Rectal smooth muscle tissue (tissue), 1 donor: ENCODE measurements at regions not wholly inside any gene's neighbourhood (a gene's known extent, or its start where the extent isn't known, plus 50 kb on each side); places are given as distances from the start of the nearest gene placed in this dataset.

ENCODE experiments used
- H3K27ac ChIP-seq: one replicate; pipeline ENCODE4 v1.7.0; 2013; ENCODE audit warnings: low read depth, low read length, inconsistent platforms
- H3K27me3 ChIP-seq: one replicate; pipeline ENCODE4 v1.7.0; 2013; ENCODE audit warnings: low read length; ENCODE audit not compliant: control insufficient read depth, insufficient read depth
- H3K36me3 ChIP-seq: one replicate; pipeline ENCODE4 v1.7.0; 2013; ENCODE audit warnings: low read length; ENCODE audit not compliant: control insufficient read depth, insufficient read depth
- H3K4me1 ChIP-seq: one replicate; pipeline ENCODE4 v1.7.0; 2013; ENCODE audit warnings: low read length; ENCODE audit not compliant: control insufficient read depth, insufficient read depth
- H3K4me3 ChIP-seq: one replicate; pipeline ENCODE4 v1.7.0; 2013; ENCODE audit warnings: low read length
- H3K9ac ChIP-seq: one replicate; pipeline ENCODE4 v1.7.0; 2013; ENCODE audit warnings: low read length

GRCh38 chr12:116347265-116347664 is 69.8 kb upstream of the MED13L start:
- peaks cover 4% of the 10 kb centered on the region for H3K4me1 ChIP-seq
- no peak overlapping the region for H3K27ac ChIP-seq
- H3K27me3 ChIP-seq: no peaks in the 10 kb centered on the region
- no peak overlapping the region for H3K9ac ChIP-seq
- H3K4me3 ChIP-seq: no peak overlapping the region
- no peaks in the 10 kb centered on the region for H3K36me3 ChIP-seq

GRCh38 chr12:116352315-116352835 is 74.9 kb upstream of the MED13L start:
- no peak overlapping the region for H3K27ac ChIP-seq
- H3K27me3 ChIP-seq: no peaks in the 10 kb centered on the region
- no peaks in the 10 kb centered on the region for H3K4me1 ChIP-seq
- no peak overlapping the region for H3K9ac ChIP-seq
- H3K36me3 ChIP-seq: no peaks in the 10 kb centered on the region
- no peak overlapping the region for H3K4me3 ChIP-seq

GRCh38 chr12:116353958-116354357 is 76.5 kb upstream of the MED13L start:
- Histone ChIP-seq H3K4me1 (peaks cover 3% of the 10 kb centered on the region), H3K27ac (no peak overlapping the region), H3K9ac (no peak overlapping the region), H3K36me3 (no peaks in the 10 kb centered on the region), H3K27me3 (no peaks in the 10 kb centered on the region), H3K4me3 (no peak overlapping the region)

GRCh38 chr12:116354534-116354933 is 77.0 kb upstream of the MED13L start:
- no peak overlapping the region for H3K27ac ChIP-seq
- H3K9ac ChIP-seq: no peak overlapping the region
- no peaks in the 10 kb centered on the region for H3K36me3 ChIP-seq

DNA sequence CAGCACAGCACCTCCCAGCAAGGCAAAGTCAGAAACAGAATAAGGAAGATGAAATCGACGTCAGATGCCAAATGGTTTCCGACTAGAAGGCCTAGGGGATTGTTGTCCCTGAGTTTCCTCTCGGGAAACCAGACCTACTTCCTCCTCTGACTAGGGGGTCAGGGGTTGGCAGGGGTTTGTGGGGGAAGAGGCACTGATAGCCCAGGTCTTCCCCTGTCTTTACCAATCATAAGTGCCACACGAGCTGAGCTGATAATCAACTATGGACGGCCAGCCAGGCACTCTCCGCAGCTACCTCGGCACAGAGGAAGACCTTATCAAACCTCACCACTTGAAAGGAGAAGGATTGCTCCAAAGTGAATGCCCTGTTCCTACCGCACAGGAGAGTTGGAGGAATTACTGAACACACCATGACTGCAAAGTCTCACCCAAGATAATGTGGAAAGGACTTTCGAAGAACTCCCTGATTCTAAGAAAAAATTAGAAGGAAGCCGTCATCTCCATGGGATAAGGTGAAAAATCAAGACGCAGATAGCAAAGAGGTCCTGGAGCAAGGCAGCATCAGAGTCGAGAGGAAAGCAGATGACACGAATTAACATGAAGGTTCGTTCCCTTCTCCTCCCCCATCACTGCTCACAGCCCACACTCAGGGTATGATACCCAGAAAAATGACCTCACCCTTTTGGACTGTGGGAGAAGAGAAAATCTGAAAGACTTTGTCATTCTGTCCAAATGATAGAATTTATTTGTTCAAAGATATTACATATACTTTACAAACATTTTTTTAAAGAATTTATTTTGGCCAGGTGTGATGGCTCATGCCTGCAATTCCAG is 77.7 kb upstream of the MED13L start:
- Histone ChIP-seq H3K27ac (no peak overlapping the region), H3K27me3 (no peaks in the 10 kb centered on the region)

More at GRCh38 chr12:116354534-116354933, 77.0 kb upstream of the MED13L start:
- no peak overlapping the region for H3K4me3 ChIP-seq
- no peaks in the 10 kb centered on the region for H3K27me3 ChIP-seq
- peaks cover 3% of the 10 kb centered on the region for H3K4me1 ChIP-seq

GRCh38 chr12:116358536-116358892 is 81.0 kb upstream of the MED13L start:
- H3K9ac ChIP-seq: no peak overlapping the region
- no peak overlapping the region for H3K4me3 ChIP-seq

More for the DNA sequence above, 77.7 kb upstream of the MED13L start:
- Histone ChIP-seq H3K9ac (no peak overlapping the region), H3K36me3 (no peaks in the 10 kb centered on the region), H3K4me1 (peaks cover 3% of the 10 kb centered on the region), H3K4me3 (no peak overlapping the region)

GRCh38 chr12:116358893-116359761 is 81.6 kb upstream of the MED13L start:
- Histone ChIP-seq H3K27me3 (no peaks in the 10 kb centered on the region), H3K4me3 (peak overlapping the region; percentile 34), H3K4me1 (peaks cover 3% of the 10 kb centered on the region), H3K9ac (no peak overlapping the region), H3K27ac (peak overlapping the region; percentile 88), H3K36me3 (no peaks in the 10 kb centered on the region)

More at GRCh38 chr12:116358536-116358892, 81.0 kb upstream of the MED13L start:
- Histone ChIP-seq H3K36me3 (no peaks in the 10 kb centered on the region), H3K27me3 (no peaks in the 10 kb centered on the region), H3K4me1 (peaks cover 3% of the 10 kb centered on the region), H3K27ac (peak overlapping the region; percentile 88)

GRCh38 chr12:116360579-116361413 is 83.3 kb upstream of the MED13L start:
- Histone ChIP-seq H3K4me3 (no peak overlapping the region), H3K27ac (no peak overlapping the region), H3K27me3 (no peaks in the 10 kb centered on the region), H3K9ac (no peak overlapping the region), H3K4me1 (peaks cover 3% of the 10 kb centered on the region), H3K36me3 (no peaks in the 10 kb centered on the region)

DNA sequence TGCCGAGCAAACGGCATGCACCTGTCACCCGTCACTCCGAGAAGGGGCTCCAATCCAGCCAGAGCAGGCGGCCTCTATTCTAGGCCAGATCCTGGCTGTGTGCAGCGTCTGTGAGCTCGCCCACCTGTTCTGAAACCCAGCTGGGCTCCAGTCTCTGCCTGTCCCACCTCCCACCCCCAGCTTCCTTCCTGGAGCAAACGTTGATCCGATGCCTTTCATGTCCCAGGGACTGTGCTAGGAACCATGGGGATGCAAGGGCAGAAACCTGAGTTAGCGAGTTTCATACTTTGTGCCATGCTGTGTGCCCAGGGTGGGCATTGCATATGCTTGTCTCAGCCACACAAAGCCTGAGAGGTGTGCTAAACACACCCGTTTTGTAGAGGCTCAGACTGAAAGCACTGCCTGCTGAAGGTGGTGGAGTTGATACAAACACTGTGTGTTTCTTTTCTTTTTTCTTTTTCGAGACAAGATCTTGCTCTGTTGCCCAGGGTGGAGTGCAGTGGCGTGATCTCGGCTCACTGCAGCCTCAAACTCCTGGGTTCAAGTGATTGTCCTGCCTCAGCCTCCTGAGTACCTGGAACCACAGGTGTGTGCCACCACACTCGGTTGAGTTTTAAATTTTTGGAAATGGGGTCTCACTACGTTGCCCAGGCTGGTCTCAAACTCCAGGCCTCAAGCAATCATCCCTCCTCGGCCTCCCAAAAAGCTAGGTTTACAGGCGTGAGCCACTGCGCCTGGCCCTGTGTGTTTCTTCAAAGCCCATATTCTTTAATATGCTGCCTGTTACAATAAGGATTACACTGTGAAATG is 84.1 kb upstream of the MED13L start:
- Histone ChIP-seq H3K27ac (no peak overlapping the region), H3K36me3 (no peaks in the 10 kb centered on the region), H3K9ac (no peak overlapping the region), H3K27me3 (no peaks in the 10 kb centered on the region), H3K4me1 (peaks cover 6% of the 10 kb centered on the region), H3K4me3 (no peak overlapping the region)

DNA sequence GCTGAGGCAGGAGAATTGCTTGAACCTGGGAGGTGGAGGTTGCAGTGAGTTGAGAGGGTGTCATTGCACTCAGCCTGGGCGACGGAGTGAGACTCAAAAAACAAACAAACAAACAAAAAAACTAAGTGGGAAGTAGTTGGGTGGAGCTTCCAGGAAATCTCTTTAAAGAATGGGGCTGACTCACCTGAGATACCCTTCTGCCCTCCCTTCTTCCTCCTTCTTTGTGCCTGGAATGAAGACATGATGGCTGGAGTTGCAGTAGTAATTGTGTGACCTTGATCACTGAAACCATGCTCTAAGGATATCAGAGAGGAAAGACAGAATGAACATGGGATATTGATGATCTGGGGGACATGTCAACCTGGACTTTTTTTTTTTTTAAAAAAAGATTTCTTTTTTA is 87.6 kb upstream of the MED13L start:
- H3K4me1 ChIP-seq: peaks cover 3% of the 10 kb centered on the region
- no peaks in the 10 kb centered on the region for H3K27me3 ChIP-seq
- no peak overlapping the region for H3K27ac ChIP-seq

DNA sequence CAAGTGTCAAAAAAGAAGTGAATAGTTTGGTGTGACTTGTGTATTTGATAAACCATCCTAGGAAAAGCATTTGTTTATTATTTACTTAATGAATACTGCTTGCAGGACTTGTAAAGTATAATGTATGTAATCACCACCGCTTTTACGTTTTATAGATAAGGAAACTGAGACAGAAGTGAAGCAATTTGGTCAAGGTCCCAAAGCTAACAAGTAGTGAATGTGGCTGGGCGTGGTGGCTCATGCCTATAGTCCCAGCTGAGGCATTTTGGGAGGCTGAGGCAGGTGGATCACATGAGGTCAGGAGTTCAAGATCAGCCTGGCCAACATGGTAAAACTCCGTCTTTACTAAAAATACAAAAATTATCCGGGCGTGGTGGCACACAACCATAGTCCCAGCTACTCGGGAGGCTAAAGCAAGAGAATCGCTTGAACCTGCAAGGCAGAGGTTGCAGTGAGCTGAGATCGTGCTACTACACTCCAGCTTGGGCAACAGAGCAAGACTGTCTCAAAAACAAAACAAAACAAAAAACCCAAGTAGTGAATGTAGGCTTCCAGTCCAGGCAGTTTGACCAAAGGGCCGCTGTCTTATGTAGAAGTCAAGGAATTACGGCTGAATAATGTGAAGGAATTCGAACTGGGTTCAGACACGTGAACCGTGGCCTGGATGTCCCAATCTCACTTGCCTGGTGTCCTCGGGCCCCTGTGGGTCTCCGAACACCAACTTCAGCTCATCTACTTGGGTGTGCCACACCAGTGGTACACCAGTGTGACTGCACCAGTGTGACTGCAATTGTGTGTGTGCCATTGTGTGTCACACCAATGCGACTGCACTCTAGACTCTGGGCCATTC is 88.3 kb upstream of the MED13L start:
- peaks cover 3% of the 10 kb centered on the region for H3K4me1 ChIP-seq
- H3K9ac ChIP-seq: no peak overlapping the region

More for the DNA sequence above, 87.6 kb upstream of the MED13L start:
- Histone ChIP-seq H3K4me3 (no peak overlapping the region), H3K36me3 (no peaks in the 10 kb centered on the region), H3K9ac (no peak overlapping the region)

More for the DNA sequence above, 88.3 kb upstream of the MED13L start:
- H3K27me3 ChIP-seq: no peaks in the 10 kb centered on the region
- H3K27ac ChIP-seq: no peak overlapping the region
- H3K4me3 ChIP-seq: no peak overlapping the region
- H3K36me3 ChIP-seq: no peaks in the 10 kb centered on the region
